Fibroblast of lung (primary cell): ENCODE measurements at regions not wholly inside any gene's neighbourhood (a gene's known extent, or its start where the extent isn't known, plus 50 kb on each side); places are given as distances from the start of the nearest gene placed in this dataset.

Source experiments
- DNase-seq, 2 donors: peaks; one replicate each; pipeline versions ENCODE4 v3.0.0 to v3.0.0-alpha.2; 2010; ENCODE audit warnings: low read depth in 2 of 2
- H2AFZ ChIP-seq: 2 replicates; pipeline ENCODE4 v1.5.1; 2012; ENCODE audit warnings: low read length, control low read depth, inconsistent platforms
- H3K27ac ChIP-seq: 2 replicates; pipeline ENCODE4 v1.5.1; 2011; ENCODE audit warnings: low read length, control low read depth; ENCODE audit not compliant: insufficient read depth
- H3K27me3 ChIP-seq: 2 replicates; pipeline ENCODE4 v1.5.1; 2011; ENCODE audit warnings: mild to moderate bottlenecking, low read length; ENCODE audit not compliant: control insufficient read depth, insufficient read depth
- H3K36me3 ChIP-seq: 2 replicates; pipeline ENCODE4 v1.5.1; 2011; ENCODE audit warnings: low read length; ENCODE audit not compliant: control insufficient read depth, insufficient read depth
- H3K4me1 ChIP-seq: 2 replicates; pipeline ENCODE4 v1.5.1; 2011; ENCODE audit warnings: low read length; ENCODE audit not compliant: control insufficient read depth, insufficient read depth; ENCODE audit errors: extremely low read depth
- H3K4me2 ChIP-seq: 2 replicates; pipeline ENCODE4 v1.5.1; 2011; ENCODE audit warnings: low read length, control low read depth; ENCODE audit not compliant: insufficient read depth; ENCODE audit errors: extremely low read depth
- H3K4me3 ChIP-seq, 4 experiments: fragments of 200-600 bp in 1 of 4; sonication (generic) in 1 of 4; replicated peaks in 1 of 4; 2 replicates each; pipeline ENCODE4 v1.5.1; 2011 to 2016; ENCODE audit warnings: low read length in 4 of 4, low read depth in 3 of 4, mild to moderate bottlenecking in 3 of 4, control low read depth in 2 of 4, inconsistent platforms in 1 of 4, mixed read lengths in 1 of 4; ENCODE audit not compliant: insufficient read depth in 1 of 4; ENCODE audit errors: control extremely low read depth in 1 of 4
- H3K79me2 ChIP-seq: 2 replicates; pipeline ENCODE4 v1.5.1; 2012; ENCODE audit warnings: mild to moderate bottlenecking, low read length, inconsistent platforms; ENCODE audit not compliant: control insufficient read depth, insufficient read depth
- H3K9ac ChIP-seq: 2 replicates; pipeline ENCODE4 v1.5.1; 2011; ENCODE audit warnings: mild to moderate bottlenecking, low read length, control low read depth; ENCODE audit not compliant: insufficient read depth
- H3K9me3 ChIP-seq: 2 replicates; pipeline ENCODE4 v1.5.1; 2012; ENCODE audit warnings: low read depth, low read length; ENCODE audit not compliant: control insufficient read depth, insufficient read depth
- H4K20me1 ChIP-seq: 2 replicates; pipeline ENCODE4 v1.5.1; 2011; ENCODE audit warnings: low read length; ENCODE audit not compliant: control insufficient read depth, insufficient read depth; ENCODE audit errors: extremely low read depth
- CTCF ChIP-seq, 2 donors: IDR thresholded peaks in 1 of 2; conservative IDR thresholded peaks in 1 of 2; 1 replicate in 1 of 2; 2 replicates in 1 of 2; pipeline ENCODE4 v1.5.1; 2011 to 2012; ENCODE audit warnings: low read length in 2 of 2, control low read depth in 1 of 2, inconsistent platforms in 1 of 2, low read depth in 1 of 2, mild to moderate bottlenecking in 1 of 2
- EZH2 ChIP-seq: IDR thresholded peaks from 2 replicates; pipeline ENCODE4 v1.5.1; 2012; ENCODE audit warnings: low read length, control low read depth, mild to moderate bottlenecking; ENCODE audit errors: missing control alignments

GRCh38 chr9:3608011-3608410 is 82.2 kb upstream of the RFX3 start:
- no peak for DNase-seq
- H3K27ac ChIP-seq, result no peak overlapping the region
- no peaks in the 10 kb centered on the region for H4K20me1 ChIP-seq
- H3K27me3 ChIP-seq, result no peaks in the 10 kb centered on the region
- no peaks in the 10 kb centered on the region for H3K9me3 ChIP-seq
- no peak overlapping the region for H2AFZ ChIP-seq
- H3K4me1 ChIP-seq, result no peaks in the 10 kb centered on the region
- TF ChIP-seq EZH2, result no peak
- no peak for TF ChIP-seq CTCF (conservative IDR thresholded peaks at IDR 0.05 in 1 of 2, IDR thresholded peaks at IDR 0.05 in 1 of 2; ENCODE audit: low read depth in 1 of 2, low read length in 2 of 2)
- no peaks in the 10 kb centered on the region for H3K79me2 ChIP-seq
- no peak overlapping the region for H3K4me2 ChIP-seq
- H3K36me3 ChIP-seq, result no peaks in the 10 kb centered on the region
- H3K9ac ChIP-seq, result no peak overlapping the region
- H3K4me3 ChIP-seq, result no peak overlapping the region

GRCh38 chr9:3600672-3601071 is 74.9 kb upstream of the RFX3 start:
- no peak for DNase-seq
- Histone ChIP-seq H3K4me1 (no peaks in the 10 kb centered on the region), H3K79me2 (no peaks in the 10 kb centered on the region), H3K36me3 (no peaks in the 10 kb centered on the region), H3K9ac (no peak overlapping the region), H3K4me3 (no peak overlapping the region), H3K9me3 (no peaks in the 10 kb centered on the region), H4K20me1 (no peaks in the 10 kb centered on the region), H3K27ac (no peak overlapping the region), H2AFZ (no peak overlapping the region), H3K4me2 (no peak overlapping the region), H3K27me3 (no peaks in the 10 kb centered on the region)
- TF ChIP-seq CTCF (conservative IDR thresholded peaks at IDR 0.05 in 1 of 2, IDR thresholded peaks at IDR 0.05 in 1 of 2; ENCODE audit: low read depth in 1 of 2, low read length in 2 of 2), result no peak
- TF ChIP-seq EZH2, result no peak

DNA sequence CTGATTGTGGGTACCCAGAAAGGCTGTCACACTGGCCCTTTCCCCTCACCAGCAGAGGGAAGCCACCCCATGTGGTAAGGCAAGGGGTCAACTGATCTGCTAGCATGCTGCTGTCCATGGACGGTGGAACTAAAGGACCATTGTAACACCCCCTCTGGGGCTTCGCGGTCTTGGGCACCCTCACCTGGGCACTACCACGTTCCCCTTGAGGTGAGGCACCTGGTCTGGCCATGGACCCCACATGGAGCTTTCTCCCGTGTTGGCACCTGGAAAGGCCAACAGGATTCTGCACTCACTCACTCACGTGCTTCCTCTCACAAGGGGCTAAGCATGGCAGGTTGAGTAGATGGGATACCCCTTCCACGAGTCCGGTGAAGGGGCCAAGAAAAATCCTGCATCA is 72.0 kb upstream of the RFX3 start:
- Histone ChIP-seq H3K9me3 (no peaks in the 10 kb centered on the region), H3K4me3 (no peak overlapping the region), H3K27me3 (no peaks in the 10 kb centered on the region), H2AFZ (no peak overlapping the region), H3K27ac (no peak overlapping the region), H3K79me2 (no peaks in the 10 kb centered on the region), H3K4me1 (no peaks in the 10 kb centered on the region), H4K20me1 (no peaks in the 10 kb centered on the region), H3K9ac (no peak overlapping the region), H3K36me3 (no peaks in the 10 kb centered on the region), H3K4me2 (no peak overlapping the region)
- no peak for DNase-seq
- no peak for TF ChIP-seq EZH2
- TF ChIP-seq CTCF (conservative IDR thresholded peaks at IDR 0.05 in 1 of 2, IDR thresholded peaks at IDR 0.05 in 1 of 2; ENCODE audit: low read depth in 1 of 2, low read length in 2 of 2), result no peak
